ENCODE measurements at regions not wholly inside any gene's neighbourhood (a gene's known extent, or its start where the extent isn't known, plus 50 kb on each side); places are given as distances from the start of the nearest gene placed in this dataset.

GRCh38 chr6:67680297-67680932, 954.7 kb upstream of the ADGRB3 start:
- H3K4me3 ChIP-seq (ENCODE audit: low read depth, low read length), result no peak overlapping the region
- no peak for TF ChIP-seq CTCF (IDR thresholded peaks at IDR 0.05; ENCODE audit: borderline replicate concordance, insufficient read depth, low read depth, low read length)

GRCh38 chr6:67679566-67680296, 955.4 kb upstream of the ADGRB3 start:
- TF ChIP-seq CTCF (IDR thresholded peaks at IDR 0.05; ENCODE audit: borderline replicate concordance, insufficient read depth, low read depth, low read length), result no peak
- no peak overlapping the region for H3K4me3 ChIP-seq (ENCODE audit: low read depth, low read length)

GRCh38 chr6:67676892-67677291, 958.2 kb upstream of the ADGRB3 start:
- H3K4me3 ChIP-seq (ENCODE audit: low read depth, low read length), result no peak overlapping the region
- TF ChIP-seq CTCF (IDR thresholded peaks at IDR 0.05; ENCODE audit: borderline replicate concordance, insufficient read depth, low read depth, low read length), result no peak

GRCh38 chr6:67667637-67668422, 967.3 kb upstream of the ADGRB3 start:
- H3K4me3 ChIP-seq (ENCODE audit: low read depth, low read length), result no peak overlapping the region
- no peak for TF ChIP-seq CTCF (IDR thresholded peaks at IDR 0.05; ENCODE audit: borderline replicate concordance, insufficient read depth, low read depth, low read length)

- H3K4me3 ChIP-seq (ENCODE audit: low read depth, low read length), result no peak overlapping the region
These were observed 968.7 kb upstream of the ADGRB3 start for GRCh38 chr6:67666177-67666964.

More at GRCh38 chr6:67666177-67666964, 968.7 kb upstream of the ADGRB3 start:
- no peak for TF ChIP-seq CTCF (IDR thresholded peaks at IDR 0.05; ENCODE audit: borderline replicate concordance, insufficient read depth, low read depth, low read length)

All from GM12875 (cell line).